ENCODE measurements at regions not wholly inside any gene's neighbourhood (a gene's known extent, or its start where the extent isn't known, plus 50 kb on each side); places are given as distances from the start of the nearest gene placed in this dataset.
A peak's percentile ranks its signal among the peaks of the same experiment; 100 is the strongest.

- no peak for TF ChIP-seq CTCF (IDR thresholded peaks at IDR 0.05; ENCODE audit: low read depth, low read length)
- no peak for DNase-seq (ENCODE audit: low read depth in 2 of 2)
- no peak overlapping the region for H3K4me3 ChIP-seq (replicated peaks in 1 of 2; ENCODE audit: low read depth in 2 of 2, low read length in 2 of 2)
Observed at GRCh38 chr1:177392336-177392735, 221.6 kb downstream of the BRINP2 start.

- no peak for TF ChIP-seq CTCF (IDR thresholded peaks at IDR 0.05; ENCODE audit: low read depth, low read length)
- no peak for DNase-seq (ENCODE audit: low read depth in 2 of 2)
- no peak overlapping the region for H3K4me3 ChIP-seq (replicated peaks in 1 of 2; ENCODE audit: low read depth in 2 of 2, low read length in 2 of 2)
Observed at GRCh38 chr1:177385760-177386698, 215.3 kb downstream of the BRINP2 start.

GRCh38 chr1:177384461-177384860, 213.7 kb downstream of the BRINP2 start:
- no peak overlapping the region for H3K4me3 ChIP-seq (replicated peaks in 1 of 2; ENCODE audit: low read depth in 2 of 2, low read length in 2 of 2)
- peak; percentile 20 to 27 for DNase-seq (ENCODE audit: low read depth in 2 of 2)
- TF ChIP-seq CTCF (IDR thresholded peaks at IDR 0.05; ENCODE audit: low read depth, low read length), result no peak

- no peak for TF ChIP-seq CTCF (IDR thresholded peaks at IDR 0.05; ENCODE audit: low read depth, low read length)
- H3K4me3 ChIP-seq (replicated peaks in 1 of 2; ENCODE audit: low read depth in 2 of 2, low read length in 2 of 2), result no peak overlapping the region
- peak in 1 of 2 donors; percentile 4 for DNase-seq (ENCODE audit: low read depth in 2 of 2)
Observed at GRCh38 chr1:177383715-177384114, 213.0 kb downstream of the BRINP2 start.

GRCh38 chr1:177377866-177378265, 207.1 kb downstream of the BRINP2 start:
- no peak for TF ChIP-seq CTCF (IDR thresholded peaks at IDR 0.05; ENCODE audit: low read depth, low read length)
- DNase-seq (ENCODE audit: low read depth in 2 of 2), result no peak
- H3K4me3 ChIP-seq (replicated peaks in 1 of 2; ENCODE audit: low read depth in 2 of 2, low read length in 2 of 2), result no peak overlapping the region

- H3K4me3 ChIP-seq (replicated peaks in 1 of 2; ENCODE audit: low read depth in 2 of 2, low read length in 2 of 2), result no peak overlapping the region
- peak in 1 of 2 donors; percentile 29 for DNase-seq (ENCODE audit: low read depth in 2 of 2)
- TF ChIP-seq CTCF (IDR thresholded peaks at IDR 0.05; ENCODE audit: low read depth, low read length), result no peak
Observed at GRCh38 chr1:177368255-177368654, 197.5 kb downstream of the BRINP2 start.
